Upper lobe of left lung (tissue), 6 donors: ENCODE measurements at regions not wholly inside any gene's neighbourhood (a gene's known extent, or its start where the extent isn't known, plus 50 kb on each side); places are given as distances from the start of the nearest gene placed in this dataset.

Source experiments
- ATAC-seq, 2 donors: fragments of 200-7000 bp; cut with Tn5 transposase; one replicate each; pipeline ENCODE4 v1.9.1; 2022; ENCODE audit warnings: mild to moderate bottlenecking in 2 of 2, moderate library complexity in 2 of 2; ENCODE audit not compliant: low FRiP score in 2 of 2
- DNase-seq, 2 donors: peaks; one replicate each; pipeline ENCODE4 v3.0.0-alpha.2; 2019 to 2020
- H3K27ac ChIP-seq, 4 donors: fragments of 200-600 bp; sonication (generic); one replicate each; pipeline ENCODE4 v1.5.1; 2016 to 2019
- H3K27me3 ChIP-seq, 4 donors: fragments of 200-600 bp; sonication (generic); one replicate each; pipeline ENCODE4 v1.5.1; 2017 to 2019
- H3K36me3 ChIP-seq, 4 donors: fragments of 200-600 bp; sonication (generic); one replicate each; pipeline ENCODE4 v1.5.1; 2016 to 2019
- H3K4me1 ChIP-seq, 4 donors: fragments of 200-600 bp; sonication (generic); one replicate each; pipeline ENCODE4 v1.5.1; 2018 to 2019
- H3K4me3 ChIP-seq, 4 donors: fragments of 200-600 bp; sonication (generic); one replicate each; pipeline ENCODE4 v1.5.1; 2017 to 2019; ENCODE audit warnings: mild to moderate bottlenecking in 2 of 4, moderate library complexity in 1 of 4
- H3K9me3 ChIP-seq, 4 donors: fragments of 200-600 bp; sonication (generic); one replicate each; pipeline ENCODE4 v1.5.1; 2018 to 2019
- CTCF ChIP-seq, 6 experiments: fragments of 450-650 bp in 4 of 6; fragments of 200-600 bp in 2 of 6; sonication (generic) in 2 of 6; IDR thresholded peaks; one replicate each; pipeline ENCODE4 v1.5.1; 2016 to 2019; ENCODE audit warnings: antibody characterized with exemption in 6 of 6
- EP300 ChIP-seq, 4 donors: sonication (generic); formaldehyde crosslinking; IDR thresholded peaks; one replicate each; pipeline ENCODE4 v1.5.1; 2017; ENCODE audit warnings: antibody characterized with exemption in 4 of 4, control low read depth in 2 of 4
- POLR2A ChIP-seq, 4 donors: fragments of 450-650 bp; IDR thresholded peaks; one replicate each; pipeline ENCODE4 v1.5.1; 2016 to 2017; ENCODE audit warnings: antibody characterized with exemption in 4 of 4, mild to moderate bottlenecking in 2 of 4
- POLR2AphosphoS5 ChIP-seq, 2 donors: sonication (generic); formaldehyde crosslinking; IDR thresholded peaks; one replicate each; pipeline ENCODE4 v1.5.1; 2017; ENCODE audit warnings: antibody characterized with exemption in 2 of 2
- WGBS, 2 donors: methylation state at CpG; one replicate each; pipeline ENCODE4 v1.1.5; 2017 to 2018; 5-methylcytosine and 5-hydroxymethylcytosine counted together
- donor health status: DM: no; HTN: no; CAD: no; lungs with moderate emphysema.
- donor health status: DM: no; HTN: yes; CAD: no; lungs with severe emphysema.

DNA sequence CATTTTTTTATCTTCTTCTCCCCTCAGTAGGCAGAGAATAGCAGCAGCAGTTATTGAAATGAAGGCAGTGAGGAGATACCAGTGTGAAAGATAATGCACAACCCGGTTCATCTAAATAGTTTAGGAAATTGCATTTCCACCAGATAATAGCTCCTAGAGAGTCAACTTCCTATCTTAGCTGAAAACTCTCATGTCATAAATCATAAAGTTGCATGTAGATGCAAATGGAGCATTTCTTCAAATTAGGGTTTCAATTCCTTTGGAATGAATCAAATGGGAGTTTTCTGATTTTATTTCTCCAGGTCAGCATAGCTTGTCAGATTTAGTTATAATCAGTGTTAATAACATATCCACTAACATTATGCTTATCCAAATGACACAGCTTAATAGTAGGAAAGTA lies 335.3 kb downstream of the CNTNAP4 start:
- 30 to 55% methylated on average over 1 of the region's 1 CpG for WGBS, 2 donors
- Histone ChIP-seq H3K27me3 (no peaks in the 10 kb centered on the region), H3K4me3 (no peak overlapping the region), H3K27ac (no peak overlapping the region), H3K4me1 (no peaks in the 10 kb centered on the region), H3K36me3 (no peaks in the 10 kb centered on the region), H3K9me3 (no peaks in the 10 kb centered on the region)
- TF ChIP-seq POLR2AphosphoS5 (IDR thresholded peaks at IDR 0.05) = no peak
- no peak for TF ChIP-seq POLR2A (IDR thresholded peaks at IDR 0.05)
- TF ChIP-seq EP300 (IDR thresholded peaks at IDR 0.05) = no peak
- TF ChIP-seq CTCF (IDR thresholded peaks at IDR 0.05) = no peak
- no peak for DNase-seq
- no peak for ATAC-seq

DNA sequence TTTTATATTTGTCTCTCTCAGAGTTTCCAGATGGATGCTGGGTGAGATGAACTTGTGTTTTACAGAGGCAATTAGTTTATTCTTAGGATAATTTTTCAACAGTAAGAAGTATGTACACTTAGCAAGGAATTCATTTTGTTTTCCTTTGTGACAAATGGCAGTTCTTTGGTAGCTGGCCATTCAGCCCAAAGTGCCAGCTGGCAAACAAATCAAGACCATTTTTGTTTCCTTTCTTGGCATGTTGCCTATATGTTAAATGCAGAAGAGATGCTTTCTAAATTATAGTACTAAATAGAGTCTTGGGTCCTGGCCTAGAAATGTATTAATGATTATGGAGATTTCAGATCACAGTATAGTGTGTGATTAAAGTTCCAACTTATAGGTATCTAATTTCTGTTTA lies 337.1 kb downstream of the CNTNAP4 start:
- Histone ChIP-seq H3K36me3 (no peaks in the 10 kb centered on the region), H3K27me3 (no peaks in the 10 kb centered on the region), H3K27ac (no peak overlapping the region), H3K9me3 (no peaks in the 10 kb centered on the region), H3K4me3 (no peak overlapping the region), H3K4me1 (no peaks in the 10 kb centered on the region)
- TF ChIP-seq POLR2AphosphoS5 (IDR thresholded peaks at IDR 0.05) (no peak), POLR2A (IDR thresholded peaks at IDR 0.05) (no peak), CTCF (IDR thresholded peaks at IDR 0.05) (no peak), EP300 (IDR thresholded peaks at IDR 0.05) (no peak)
- ATAC-seq (no peak), DNase-seq (no peak)

DNA sequence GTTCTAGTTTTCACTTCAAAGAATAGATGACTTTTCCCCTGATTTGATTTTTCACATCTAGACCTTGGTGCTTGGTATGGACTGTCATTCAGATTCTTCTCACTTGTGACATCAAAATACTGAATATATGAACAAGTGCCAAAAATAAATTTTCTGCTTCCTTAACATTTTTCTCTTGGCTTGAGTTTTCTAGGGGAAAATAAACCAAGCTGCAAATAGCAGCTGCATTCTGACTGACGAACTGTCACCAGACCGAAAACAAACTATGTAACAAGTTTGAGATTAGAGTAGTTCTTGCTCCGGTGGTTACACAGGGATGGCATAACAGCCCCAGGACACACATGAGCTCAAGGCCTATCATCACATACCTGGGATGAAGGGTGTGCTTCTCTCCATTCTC lies 345.7 kb downstream of the CNTNAP4 start:
- no peaks in the 10 kb centered on the region for H3K9me3 ChIP-seq
- no peaks in the 10 kb centered on the region for H3K36me3 ChIP-seq
- WGBS, 2 donors = 48 to 65% methylated on average over 3 of the region's 3 CpGs
- ATAC-seq = no peak
- no peak overlapping the region for H3K27ac ChIP-seq
- no peak overlapping the region for H3K4me3 ChIP-seq
- H3K27me3 ChIP-seq = no peaks in the 10 kb centered on the region
- DNase-seq = no peak
- TF ChIP-seq POLR2AphosphoS5 (IDR thresholded peaks at IDR 0.05) (no peak), CTCF (IDR thresholded peaks at IDR 0.05) (no peak), POLR2A (IDR thresholded peaks at IDR 0.05) (no peak), EP300 (IDR thresholded peaks at IDR 0.05) (no peak)
- no peaks in the 10 kb centered on the region for H3K4me1 ChIP-seq

DNA sequence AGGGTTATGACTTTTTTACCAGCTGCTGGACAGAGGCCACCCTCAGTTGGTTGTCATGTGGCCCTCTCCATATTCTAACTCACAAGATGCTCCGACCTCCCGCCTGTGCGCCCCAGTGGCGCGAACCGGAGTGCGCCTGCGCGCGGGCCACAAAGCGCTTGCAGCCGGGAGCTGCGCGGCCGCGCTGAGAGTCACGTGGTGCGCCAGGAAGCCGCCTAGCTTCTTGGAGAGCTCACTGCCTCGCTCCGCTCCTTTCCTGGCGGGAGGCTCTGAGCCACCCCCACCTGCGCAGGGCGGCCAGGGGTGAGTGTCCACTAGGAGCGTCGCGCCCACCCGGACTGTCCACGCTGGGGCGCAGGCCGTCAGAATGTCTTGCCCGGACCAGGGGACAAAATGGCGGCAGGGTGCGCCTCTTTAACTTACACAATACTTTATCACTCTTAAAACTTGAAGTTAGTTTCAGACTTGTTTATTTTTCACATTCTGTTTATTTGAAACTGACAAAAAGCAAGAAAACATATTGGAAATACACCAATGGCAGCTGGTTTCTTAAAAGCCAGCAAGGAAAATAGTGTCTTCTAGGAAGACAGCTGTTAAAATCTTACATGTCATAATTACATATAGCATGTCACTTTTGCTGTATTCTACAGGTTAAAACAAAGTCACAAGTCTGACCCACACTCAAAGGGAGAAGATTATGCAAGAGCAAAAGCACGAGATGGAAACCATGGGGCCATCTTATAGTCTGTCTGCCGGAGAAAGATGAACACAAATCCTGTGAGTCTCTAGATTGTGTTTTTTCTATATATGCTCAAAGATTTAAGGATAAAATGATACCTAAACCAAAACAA lies 357.9 kb downstream of the CNTNAP4 start:
- no peaks in the 10 kb centered on the region for H3K36me3 ChIP-seq
- ATAC-seq = peak; percentile 17 to 43
- no peak overlapping the region for H3K27ac ChIP-seq
- TF ChIP-seq POLR2A (IDR thresholded peaks at IDR 0.05) (no peak), POLR2AphosphoS5 (IDR thresholded peaks at IDR 0.05) (no peak), CTCF (IDR thresholded peaks at IDR 0.05) (no peak), EP300 (IDR thresholded peaks at IDR 0.05) (no peak)
- H3K9me3 ChIP-seq = peaks cover 0 to 4% (median 0%) of the 10 kb centered on the region in 4 donors
- 75 to 92% methylated on average over 33 to 36 of the region's 36 CpGs for WGBS, 2 donors
- H3K4me3 ChIP-seq = no peak overlapping the region
- H3K4me1 ChIP-seq = no peaks in the 10 kb centered on the region
- peak in 1 of 2 donors; percentile 76 for DNase-seq
- H3K27me3 ChIP-seq = no peaks in the 10 kb centered on the region
